GM12878 (cell line): ENCODE measurements at regions not wholly inside any gene's neighbourhood (a gene's known extent, or its start where the extent isn't known, plus 50 kb on each side); places are given as distances from the start of the nearest gene placed in this dataset.

Experiments used
- ATAC-seq: fragments of 200-7000 bp; cut with Tn5 transposase; 3 replicates; pipeline ENCODE4 v1.9.1; 2020; ENCODE audit warnings: mild to moderate bottlenecking, moderate library complexity
- BruUV-seq: library from RNA; stranded (reverse); fragments of 400-500 nt; replicated peaks from 2 replicates; lab custom pipeline; 2021; lab: Mats Ljungman, UMichigan
- CTCF ChIA-PET: fragments of 300-600 bp; sonication (Branson Sonifier 250); formaldehyde crosslinking; extraction: SDS; loops from one replicate; lab custom pipeline; 2021; ENCODE audit warnings: inconsistent platforms; lab: Yijun Ruan, JAX
- POLR2A ChIA-PET: fragments of 350-600 bp; formaldehyde crosslinking; extraction: SDS; loops from one replicate; lab custom pipeline; 2021; ENCODE audit warnings: inconsistent platforms; lab: Charles Lee
- RAD21 ChIA-PET: fragments of 300-600 bp; sonication (Branson Sonifier 250); formaldehyde crosslinking; loops from one replicate; lab custom pipeline; 2023; ENCODE audit warnings: antibody characterized with exemption; ENCODE audit not compliant: unreplicated experiment; lab: Charles Lee
- SMC1A ChIA-PET: fragments of 300-600 bp; sonication (Branson Sonifier 250); formaldehyde crosslinking; loops from one replicate; lab custom pipeline; 2023; ENCODE audit not compliant: unreplicated experiment, uncharacterized antibody; lab: Charles Lee
- DNase-seq: peaks from one replicate; pipeline ENCODE4 v3.0.0-alpha.2; 2011; ENCODE audit warnings: low read depth, low spot score
- FAIRE-seq: peaks from 3 replicates; lab custom pipeline; 2011; peaks lifted over from hg19 to GRCh38; lab: Jason Lieb, UNC
- H2AFZ ChIP-seq: 2 replicates; pipeline ENCODE4 v1.6.0; 2011; ENCODE audit warnings: low read depth, low read length, control low read depth; ENCODE audit not compliant: control insufficient read depth
- H3K27ac ChIP-seq: 2 replicates; pipeline ENCODE4 v1.5.1; 2011; ENCODE audit warnings: control low read depth; ENCODE audit not compliant: control insufficient read depth, insufficient read depth
- H3K27me3 ChIP-seq, 2 experiments: replicated peaks in 1 of 2; 2 replicates each; pipeline versions ENCODE4 v1.6.0 to v1.6.1; 2011; ENCODE audit warnings: low read length in 1 of 2; ENCODE audit not compliant: control insufficient read depth in 2 of 2, insufficient read depth in 2 of 2
- H3K36me3 ChIP-seq, 2 experiments: 2 replicates each; pipeline ENCODE4 v1.5.1; 2011; ENCODE audit warnings: low read length in 1 of 2; ENCODE audit not compliant: control insufficient read depth in 2 of 2, insufficient read depth in 2 of 2
- H3K4me1 ChIP-seq: 2 replicates; pipeline ENCODE4 v1.6.1; 2011; ENCODE audit warnings: mild to moderate bottlenecking, low read length, moderate library complexity, mixed read lengths; ENCODE audit not compliant: control insufficient read depth, insufficient read depth
- H3K4me2 ChIP-seq: 2 replicates; pipeline ENCODE4 v1.6.0; 2011; ENCODE audit warnings: control low read depth; ENCODE audit not compliant: control insufficient read depth, insufficient read depth
- H3K4me3 ChIP-seq: fragments of 200-600 bp; sonication (generic); 2 replicates; pipeline ENCODE4 v1.5.1; 2016
- H3K79me2 ChIP-seq: 2 replicates; pipeline ENCODE4 v1.6.0; 2011; ENCODE audit warnings: low read length; ENCODE audit not compliant: control insufficient read depth, insufficient read depth
- H3K9ac ChIP-seq: 2 replicates; pipeline ENCODE4 v1.8.0; 2011; ENCODE audit warnings: low read length, control low read depth, mixed read lengths; ENCODE audit not compliant: control insufficient read depth, insufficient read depth
- H3K9me3 ChIP-seq: replicated peaks from 3 replicates; pipeline ENCODE4 v1.5.1; 2011; ENCODE audit warnings: mild to moderate bottlenecking, low read length; ENCODE audit not compliant: control insufficient read depth, insufficient read depth
- H4K20me1 ChIP-seq: 2 replicates; pipeline ENCODE4 v1.6.0; 2011; ENCODE audit not compliant: control insufficient read depth, insufficient read depth
- ASH2L ChIP-seq: fragments of 300-600, 200-600 bp; sonication (generic); IDR thresholded peaks from 2 replicates; pipeline ENCODE4 v1.6.1; 2017; ENCODE audit warnings: low read depth, mild to moderate bottlenecking, borderline replicate concordance
- ATF3 ChIP-seq: IDR thresholded peaks from 2 replicates; pipeline ENCODE4 v1.6.1; 2011; ENCODE audit warnings: low read depth, mild to moderate bottlenecking, low read length, moderate library complexity, borderline replicate concordance; ENCODE audit errors: extremely low read depth
- BMI1 ChIP-seq: fragments of 450-650 bp; IDR thresholded peaks from 2 replicates; pipeline ENCODE4 v1.6.1; 2016; ENCODE audit warnings: mild to moderate bottlenecking, moderate library complexity, borderline replicate concordance
- CREM ChIP-seq: IDR thresholded peaks from 2 replicates; pipeline ENCODE4 v1.6.1; 2014; ENCODE audit warnings: antibody characterized with exemption, low read depth
- HDGF ChIP-seq: fragments of 450-650 bp; IDR thresholded peaks from 2 replicates; pipeline ENCODE4 v1.6.1; 2016; ENCODE audit warnings: antibody characterized with exemption
- JUND ChIP-seq: IDR thresholded peaks from 2 replicates; pipeline ENCODE4 v1.6.1; 2012; ENCODE audit warnings: low read depth, mild to moderate bottlenecking, low read length, improper control_type of control experiment, moderate library complexity
- MLLT1 ChIP-seq: fragments of 450-650 bp; IDR thresholded peaks from 2 replicates; pipeline ENCODE4 v1.6.1; 2016; ENCODE audit warnings: mild to moderate bottlenecking
- NR2C2 ChIP-seq: IDR thresholded peaks from 2 replicates; pipeline ENCODE4 v1.6.1; 2011; ENCODE audit warnings: borderline replicate concordance, low read depth; ENCODE audit not compliant: control insufficient read depth, insufficient read length
- POLR2A ChIP-seq: IDR thresholded peaks from 2 replicates; pipeline ENCODE4 v1.6.1; 2011; ENCODE audit warnings: low read depth, mild to moderate bottlenecking, low read length
- SPI1 ChIP-seq: IDR thresholded peaks from 2 replicates; pipeline ENCODE4 v1.6.1; 2011; ENCODE audit warnings: low read depth, mild to moderate bottlenecking, low read length, moderate library complexity, borderline replicate concordance; ENCODE audit not compliant: insufficient read depth
- WRNIP1 ChIP-seq: IDR thresholded peaks from 2 replicates; pipeline ENCODE4 v1.6.1; 2011; ENCODE audit warnings: low read depth, low read length, improper control_type of control experiment, borderline replicate concordance
- ZNF274 ChIP-seq: IDR thresholded peaks from one replicate; pipeline ENCODE4 v1.8.0; 2011; ENCODE audit not compliant: insufficient read length, insufficient read depth
- WGBS: methylation state at CpG from one replicate; pipeline ENCODE4 v1.1.6; 2016; ENCODE audit warnings: low lambda C conversion rate; ENCODE audit not compliant: insufficient replicate concordance, insufficient coverage; ENCODE audit errors: missing lambda C conversion rate; 5-methylcytosine and 5-hydroxymethylcytosine counted together
- in situ Hi-C: fragments of 300-500 bp; cut with MboI; formaldehyde crosslinking; loops from 9 replicates; pipeline ENCODE4 v1.14.3; 2018; ENCODE audit warnings: mixed read lengths
- intact Hi-C: fragments of 100-400 bp; cut with micrococcal nuclease; formaldehyde crosslinking; loops from one replicate; pipeline ENCODE4 v1.14.2; 2022; ENCODE audit not compliant: unreplicated experiment
- TF ChIP-seq, protein P1 (sequence below): fragments of 150-350 bp; IDR thresholded peaks from 2 replicates; pipeline ENCODE4 v1.6.1; 2014; ENCODE audit warnings: mild to moderate bottlenecking, low read depth, low read length
- TF ChIP-seq, protein P2 (sequence below): fragments of 450-650 bp; IDR thresholded peaks from 2 replicates; pipeline ENCODE4 v1.6.1; 2017; ENCODE audit warnings: low read depth, mild to moderate bottlenecking, moderate library complexity
- TF ChIP-seq, protein P3 (sequence below): fragments of 450-650 bp; formaldehyde crosslinking; IDR thresholded peaks from 2 replicates; pipeline ENCODE4 v1.5.0; 2022; ENCODE audit warnings: mild to moderate bottlenecking, missing genetic modification characterization

DNA sequence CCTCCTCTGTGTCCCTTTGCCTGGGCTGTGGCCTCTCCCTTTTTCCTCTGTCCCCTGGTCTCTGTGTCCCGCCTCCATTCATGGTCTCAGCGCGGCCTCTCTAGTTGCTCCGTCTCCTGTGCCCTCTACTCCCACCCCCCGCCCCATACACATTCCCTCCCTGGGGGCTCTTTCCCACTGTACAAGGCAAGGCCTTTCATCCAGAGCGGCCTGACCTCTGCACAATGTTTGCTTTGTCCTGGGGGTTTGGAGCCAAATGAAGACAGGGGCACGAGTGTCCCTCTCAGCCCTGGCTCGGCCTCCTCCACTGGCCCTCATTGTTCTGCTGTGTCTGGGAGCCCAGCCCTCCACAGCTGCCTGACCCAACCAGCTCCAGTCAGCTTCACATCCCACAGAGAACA, 678.6 kb downstream of the BCL11B start:
- ChIA-PET POLR2A (no interaction called here), CTCF (no interaction called here)
- DNase-seq (no peak), ATAC-seq (no peak), FAIRE-seq (no peak)
- intact Hi-C loops, result no loop called here
- H3K9me3 ChIP-seq, result no peaks in the 10 kb centered on the region; the same call in 2 of the 3 replicates
- no peaks in the 10 kb centered on the region for H3K4me1 ChIP-seq
- H4K20me1 ChIP-seq, result no peaks in the 10 kb centered on the region
- TF ChIP-seq WRNIP1 (no peak), ATF3 (no peak), CREM (no peak), ASH2L (no peak), ZNF274 (no peak), BMI1 (no peak), SPI1 (no peak), POLR2A (no peak), JUND (no peak), HDGF (no peak), NR2C2 (no peak), MLLT1 (no peak)
- TF ChIP-seq, protein P1, sequence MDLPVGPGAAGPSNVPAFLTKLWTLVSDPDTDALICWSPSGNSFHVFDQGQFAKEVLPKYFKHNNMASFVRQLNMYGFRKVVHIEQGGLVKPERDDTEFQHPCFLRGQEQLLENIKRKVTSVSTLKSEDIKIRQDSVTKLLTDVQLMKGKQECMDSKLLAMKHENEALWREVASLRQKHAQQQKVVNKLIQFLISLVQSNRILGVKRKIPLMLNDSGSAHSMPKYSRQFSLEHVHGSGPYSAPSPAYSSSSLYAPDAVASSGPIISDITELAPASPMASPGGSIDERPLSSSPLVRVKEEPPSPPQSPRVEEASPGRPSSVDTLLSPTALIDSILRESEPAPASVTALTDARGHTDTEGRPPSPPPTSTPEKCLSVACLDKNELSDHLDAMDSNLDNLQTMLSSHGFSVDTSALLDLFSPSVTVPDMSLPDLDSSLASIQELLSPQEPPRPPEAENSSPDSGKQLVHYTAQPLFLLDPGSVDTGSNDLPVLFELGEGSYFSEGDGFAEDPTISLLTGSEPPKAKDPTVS, result no peak
- TF ChIP-seq, protein P2, sequence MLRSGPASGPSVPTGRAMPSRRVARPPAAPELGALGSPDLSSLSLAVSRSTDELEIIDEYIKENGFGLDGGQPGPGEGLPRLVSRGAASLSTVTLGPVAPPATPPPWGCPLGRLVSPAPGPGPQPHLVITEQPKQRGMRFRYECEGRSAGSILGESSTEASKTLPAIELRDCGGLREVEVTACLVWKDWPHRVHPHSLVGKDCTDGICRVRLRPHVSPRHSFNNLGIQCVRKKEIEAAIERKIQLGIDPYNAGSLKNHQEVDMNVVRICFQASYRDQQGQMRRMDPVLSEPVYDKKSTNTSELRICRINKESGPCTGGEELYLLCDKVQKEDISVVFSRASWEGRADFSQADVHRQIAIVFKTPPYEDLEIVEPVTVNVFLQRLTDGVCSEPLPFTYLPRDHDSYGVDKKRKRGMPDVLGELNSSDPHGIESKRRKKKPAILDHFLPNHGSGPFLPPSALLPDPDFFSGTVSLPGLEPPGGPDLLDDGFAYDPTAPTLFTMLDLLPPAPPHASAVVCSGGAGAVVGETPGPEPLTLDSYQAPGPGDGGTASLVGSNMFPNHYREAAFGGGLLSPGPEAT, result no peak
- TF ChIP-seq, protein P3, sequence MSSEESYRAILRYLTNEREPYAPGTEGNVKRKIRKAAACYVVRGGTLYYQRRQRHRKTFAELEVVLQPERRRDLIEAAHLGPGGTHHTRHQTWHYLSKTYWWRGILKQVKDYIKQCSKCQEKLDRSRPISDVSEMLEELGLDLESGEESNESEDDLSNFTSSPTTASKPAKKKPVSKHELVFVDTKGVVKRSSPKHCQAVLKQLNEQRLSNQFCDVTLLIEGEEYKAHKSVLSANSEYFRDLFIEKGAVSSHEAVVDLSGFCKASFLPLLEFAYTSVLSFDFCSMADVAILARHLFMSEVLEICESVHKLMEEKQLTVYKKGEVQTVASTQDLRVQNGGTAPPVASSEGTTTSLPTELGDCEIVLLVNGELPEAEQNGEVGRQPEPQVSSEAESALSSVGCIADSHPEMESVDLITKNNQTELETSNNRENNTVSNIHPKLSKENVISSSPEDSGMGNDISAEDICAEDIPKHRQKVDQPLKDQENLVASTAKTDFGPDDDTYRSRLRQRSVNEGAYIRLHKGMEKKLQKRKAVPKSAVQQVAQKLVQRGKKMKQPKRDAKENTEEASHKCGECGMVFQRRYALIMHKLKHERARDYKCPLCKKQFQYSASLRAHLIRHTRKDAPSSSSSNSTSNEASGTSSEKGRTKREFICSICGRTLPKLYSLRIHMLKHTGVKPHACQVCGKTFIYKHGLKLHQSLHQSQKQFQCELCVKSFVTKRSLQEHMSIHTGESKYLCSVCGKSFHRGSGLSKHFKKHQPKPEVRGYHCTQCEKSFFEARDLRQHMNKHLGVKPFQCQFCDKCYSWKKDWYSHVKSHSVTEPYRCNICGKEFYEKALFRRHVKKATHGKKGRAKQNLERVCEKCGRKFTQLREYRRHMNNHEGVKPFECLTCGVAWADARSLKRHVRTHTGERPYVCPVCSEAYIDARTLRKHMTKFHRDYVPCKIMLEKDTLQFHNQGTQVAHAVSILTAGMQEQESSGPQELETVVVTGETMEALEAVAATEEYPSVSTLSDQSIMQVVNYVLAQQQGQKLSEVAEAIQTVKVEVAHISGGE (CRISPR knock-in tag), result no peak
- TF ChIP-seq, all 136 proteins: peak for 0
- SMC1A ChIA-PET, result no interaction called here
- Histone ChIP-seq H3K27me3 (no peaks in the 10 kb centered on the region), H3K4me2 (no peak overlapping the region), H3K36me3 (no peaks in the 10 kb centered on the region), H3K79me2 (no peaks in the 10 kb centered on the region), H3K9ac (no peak overlapping the region), H3K27ac (no peak overlapping the region), H2AFZ (no peak overlapping the region), H3K4me3 (no peak overlapping the region)
- in situ Hi-C loops, result no loop called here
- no TSS peak for BruUV-seq
- RAD21 ChIA-PET, result no interaction called here
- WGBS, result 36% methylated on average over 8 of the region's 8 CpGs
